Breast epithelium (tissue), 3 donors: ENCODE measurements at regions not wholly inside any gene's neighbourhood (a gene's known extent, or its start where the extent isn't known, plus 50 kb on each side); places are given as distances from the start of the nearest gene placed in this dataset.

Experiments
- CTCF ChIP-seq, 3 donors: fragments of 450-650 bp; IDR thresholded peaks; one replicate each; pipeline ENCODE4 v1.5.1; 2016 to 2017; ENCODE audit warnings: antibody characterized with exemption in 3 of 3, mild to moderate bottlenecking in 3 of 3, moderate library complexity in 3 of 3
- POLR2A ChIP-seq: fragments of 450-650 bp; IDR thresholded peaks from one replicate; pipeline ENCODE4 v1.6.1; 2016; ENCODE audit warnings: antibody characterized with exemption, mild to moderate bottlenecking, moderate library complexity

GRCh38 chr4:37540486-37540885, 145.7 kb downstream of the RELL1 start:
- TF ChIP-seq CTCF (IDR thresholded peaks at IDR 0.05) = no peak
- TF ChIP-seq POLR2A = no peak
